ENCODE measurements at regions not wholly inside any gene's neighbourhood (a gene's known extent, or its start where the extent isn't known, plus 50 kb on each side); places are given as distances from the start of the nearest gene placed in this dataset.

GRCh38 chr9:126228111-126228780 lies 98.4 kb upstream of the MVB12B start:
- no peak for DNase-seq (ENCODE audit: low read depth in 2 of 2)
- Histone ChIP-seq H3K4me1 (ENCODE audit: control insufficient read depth, extremely low read depth, insufficient read depth, low read length) (no peaks in the 10 kb centered on the region), H3K27ac (ENCODE audit: insufficient read depth, low read length) (no peak overlapping the region), H3K79me2 (ENCODE audit: control insufficient read depth, insufficient read depth, low read length) (no peaks in the 10 kb centered on the region), H3K9ac (ENCODE audit: insufficient read depth, low read length) (no peak overlapping the region), H3K4me3 (replicated peaks in 1 of 4; ENCODE audit: control extremely low read depth in 1 of 4, insufficient read depth in 1 of 4, low read depth in 3 of 4, low read length in 4 of 4) (no peak overlapping the region), H2AFZ (ENCODE audit: low read length) (no peak overlapping the region), H3K27me3 (ENCODE audit: control insufficient read depth, insufficient read depth, low read length) (no peaks in the 10 kb centered on the region), H3K4me2 (ENCODE audit: extremely low read depth, insufficient read depth, low read length) (no peak overlapping the region), H3K9me3 (ENCODE audit: control insufficient read depth, insufficient read depth, low read depth, low read length) (no peaks in the 10 kb centered on the region), H4K20me1 (ENCODE audit: control insufficient read depth, extremely low read depth, insufficient read depth, low read length) (no peaks in the 10 kb centered on the region), H3K36me3 (ENCODE audit: control insufficient read depth, insufficient read depth, low read length) (no peaks in the 10 kb centered on the region)
- no peak for TF ChIP-seq CTCF (conservative IDR thresholded peaks at IDR 0.05 in 1 of 2, IDR thresholded peaks at IDR 0.05 in 1 of 2; ENCODE audit: low read depth in 1 of 2, low read length in 2 of 2)
- TF ChIP-seq EZH2 (IDR thresholded peaks at IDR 0.05; ENCODE audit: low read length, missing control alignments), result no peak

GRCh38 chr9:126228781-126229444 lies 97.7 kb upstream of the MVB12B start:
- H4K20me1 ChIP-seq (ENCODE audit: control insufficient read depth, extremely low read depth, insufficient read depth, low read length), result no peaks in the 10 kb centered on the region
- H3K9ac ChIP-seq (ENCODE audit: insufficient read depth, low read length), result no peak overlapping the region
- no peaks in the 10 kb centered on the region for H3K79me2 ChIP-seq (ENCODE audit: control insufficient read depth, insufficient read depth, low read length)
- no peaks in the 10 kb centered on the region for H3K36me3 ChIP-seq (ENCODE audit: control insufficient read depth, insufficient read depth, low read length)
- H3K9me3 ChIP-seq (ENCODE audit: control insufficient read depth, insufficient read depth, low read depth, low read length), result no peaks in the 10 kb centered on the region
- H3K4me1 ChIP-seq (ENCODE audit: control insufficient read depth, extremely low read depth, insufficient read depth, low read length), result no peaks in the 10 kb centered on the region
- H3K4me2 ChIP-seq (ENCODE audit: extremely low read depth, insufficient read depth, low read length), result no peak overlapping the region
- H2AFZ ChIP-seq (ENCODE audit: low read length), result no peak overlapping the region
- peak; percentile 93 to 95 for TF ChIP-seq CTCF (conservative IDR thresholded peaks at IDR 0.05 in 1 of 2, IDR thresholded peaks at IDR 0.05 in 1 of 2; ENCODE audit: low read depth in 1 of 2, low read length in 2 of 2)
- no peak for TF ChIP-seq EZH2 (IDR thresholded peaks at IDR 0.05; ENCODE audit: low read length, missing control alignments)
- no peak overlapping the region for H3K27ac ChIP-seq (ENCODE audit: insufficient read depth, low read length)
- no peak overlapping the region for H3K4me3 ChIP-seq (replicated peaks in 1 of 4; ENCODE audit: control extremely low read depth in 1 of 4, insufficient read depth in 1 of 4, low read depth in 3 of 4, low read length in 4 of 4)
- peak; percentile 54 to 67 for DNase-seq (ENCODE audit: low read depth in 2 of 2)
- H3K27me3 ChIP-seq (ENCODE audit: control insufficient read depth, insufficient read depth, low read length), result no peaks in the 10 kb centered on the region

GRCh38 chr9:126229501-126229900 lies 97.1 kb upstream of the MVB12B start:
- DNase-seq (ENCODE audit: low read depth in 2 of 2), result no peak
- no peak overlapping the region for H2AFZ ChIP-seq (ENCODE audit: low read length)
- no peak overlapping the region for H3K4me2 ChIP-seq (ENCODE audit: extremely low read depth, insufficient read depth, low read length)
- H3K9ac ChIP-seq (ENCODE audit: insufficient read depth, low read length), result no peak overlapping the region
- H3K36me3 ChIP-seq (ENCODE audit: control insufficient read depth, insufficient read depth, low read length), result no peaks in the 10 kb centered on the region
- H3K4me1 ChIP-seq (ENCODE audit: control insufficient read depth, extremely low read depth, insufficient read depth, low read length), result no peaks in the 10 kb centered on the region
- H3K79me2 ChIP-seq (ENCODE audit: control insufficient read depth, insufficient read depth, low read length), result no peaks in the 10 kb centered on the region
- TF ChIP-seq EZH2 (IDR thresholded peaks at IDR 0.05; ENCODE audit: low read length, missing control alignments) (no peak), CTCF (conservative IDR thresholded peaks at IDR 0.05 in 1 of 2, IDR thresholded peaks at IDR 0.05 in 1 of 2; ENCODE audit: low read depth in 1 of 2, low read length in 2 of 2) (no peak)
- H3K27me3 ChIP-seq (ENCODE audit: control insufficient read depth, insufficient read depth, low read length), result no peaks in the 10 kb centered on the region
- no peak overlapping the region for H3K27ac ChIP-seq (ENCODE audit: insufficient read depth, low read length)
- no peaks in the 10 kb centered on the region for H4K20me1 ChIP-seq (ENCODE audit: control insufficient read depth, extremely low read depth, insufficient read depth, low read length)
- no peak overlapping the region for H3K4me3 ChIP-seq (replicated peaks in 1 of 4; ENCODE audit: control extremely low read depth in 1 of 4, insufficient read depth in 1 of 4, low read depth in 3 of 4, low read length in 4 of 4)
- H3K9me3 ChIP-seq (ENCODE audit: control insufficient read depth, insufficient read depth, low read depth, low read length), result no peaks in the 10 kb centered on the region

Data from fibroblast of lung (primary cell).